ENCODE measurements at regions not wholly inside any gene's neighbourhood (a gene's known extent, or its start where the extent isn't known, plus 50 kb on each side); places are given as distances from the start of the nearest gene placed in this dataset.

DNA sequence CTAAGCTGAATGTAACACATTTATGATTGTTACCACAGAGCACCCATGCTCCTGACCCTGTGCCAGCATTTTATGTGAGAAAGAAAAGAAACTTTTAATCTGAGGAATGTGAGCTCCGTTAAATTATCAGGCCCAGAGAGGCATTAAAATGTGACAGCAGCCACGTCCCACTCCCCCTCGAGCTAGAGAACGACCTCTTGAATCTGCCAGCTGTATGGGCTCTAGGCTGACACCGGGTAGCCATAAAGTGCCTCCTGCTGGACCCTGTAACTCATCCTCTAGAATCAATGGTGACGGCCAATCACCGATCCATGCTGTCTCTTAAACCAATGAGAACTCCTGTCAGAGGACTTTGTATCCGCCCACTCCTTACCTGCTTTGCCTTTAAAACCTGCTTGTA is 110.2 kb upstream of the ADRA2C start:
- TF ChIP-seq, protein P1, sequence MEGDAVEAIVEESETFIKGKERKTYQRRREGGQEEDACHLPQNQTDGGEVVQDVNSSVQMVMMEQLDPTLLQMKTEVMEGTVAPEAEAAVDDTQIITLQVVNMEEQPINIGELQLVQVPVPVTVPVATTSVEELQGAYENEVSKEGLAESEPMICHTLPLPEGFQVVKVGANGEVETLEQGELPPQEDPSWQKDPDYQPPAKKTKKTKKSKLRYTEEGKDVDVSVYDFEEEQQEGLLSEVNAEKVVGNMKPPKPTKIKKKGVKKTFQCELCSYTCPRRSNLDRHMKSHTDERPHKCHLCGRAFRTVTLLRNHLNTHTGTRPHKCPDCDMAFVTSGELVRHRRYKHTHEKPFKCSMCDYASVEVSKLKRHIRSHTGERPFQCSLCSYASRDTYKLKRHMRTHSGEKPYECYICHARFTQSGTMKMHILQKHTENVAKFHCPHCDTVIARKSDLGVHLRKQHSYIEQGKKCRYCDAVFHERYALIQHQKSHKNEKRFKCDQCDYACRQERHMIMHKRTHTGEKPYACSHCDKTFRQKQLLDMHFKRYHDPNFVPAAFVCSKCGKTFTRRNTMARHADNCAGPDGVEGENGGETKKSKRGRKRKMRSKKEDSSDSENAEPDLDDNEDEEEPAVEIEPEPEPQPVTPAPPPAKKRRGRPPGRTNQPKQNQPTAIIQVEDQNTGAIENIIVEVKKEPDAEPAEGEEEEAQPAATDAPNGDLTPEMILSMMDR (IDR thresholded peaks at IDR 0.05), result no peak
- TF ChIP-seq ZFX (IDR thresholded peaks at IDR 0.05; ENCODE audit: borderline replicate concordance), result no peak
